Left ventricle myocardium inferior (tissue), 1 donor: ENCODE measurements at regions not wholly inside any gene's neighbourhood (a gene's known extent, or its start where the extent isn't known, plus 50 kb on each side); places are given as distances from the start of the nearest gene placed in this dataset.

Experiments used
- DNase-seq: peaks from one replicate; pipeline ENCODE4 v3.0.0-alpha.2; 2020
- H3K27ac ChIP-seq: fragments of 200-600 bp; replicated peaks from 2 replicates; pipeline ENCODE4 v1.8.0; 2021
- H3K27me3 ChIP-seq: fragments of 200-600 bp; 2 replicates; pipeline ENCODE4 v1.8.0; 2021; ENCODE audit warnings: low read depth
- H3K36me3 ChIP-seq: fragments of 200-600 bp; 2 replicates; pipeline ENCODE4 v1.8.0; 2021
- H3K4me1 ChIP-seq: fragments of 200-600 bp; 2 replicates; pipeline ENCODE4 v1.8.0; 2021
- H3K4me3 ChIP-seq: fragments of 200-600 bp; 2 replicates; pipeline ENCODE4 v1.8.0; 2021; ENCODE audit warnings: mild to moderate bottlenecking, moderate library complexity
- H3K9me3 ChIP-seq: fragments of 200-600 bp; replicated peaks from 2 replicates; pipeline ENCODE4 v1.8.0; 2021
- CTCF ChIP-seq: fragments of 200-600 bp; IDR thresholded peaks from 2 replicates; pipeline ENCODE4 v1.8.0; 2021; ENCODE audit warnings: antibody characterized with exemption, mild to moderate bottlenecking, borderline replicate concordance
- intact Hi-C: fragments of 100-400 bp; cut with micrococcal nuclease; formaldehyde crosslinking; loops from one replicate; pipeline ENCODE4 v1.11.0; 2022
- donor health status: DM: no; HTN: yes; CAD: no; lungs with severe emphysema.

- Histone ChIP-seq H3K4me3 (no peak overlapping the region), H3K36me3 (no peaks in the 10 kb centered on the region), H3K27me3 (no peaks in the 10 kb centered on the region), H3K27ac (no peak overlapping the region), H3K4me1 (no peaks in the 10 kb centered on the region), H3K9me3 (no peaks in the 10 kb centered on the region)
- DNase-seq = no peak
- TF ChIP-seq CTCF = no peak
- intact Hi-C loops = no loop called here
Observed at GRCh38 chr3:171953301-171954022, 85.9 kb upstream of the FNDC3B start.

GRCh38 chr3:171954690-171955383, 84.5 kb upstream of the FNDC3B start:
- no peak for TF ChIP-seq CTCF
- H3K36me3 ChIP-seq = no peaks in the 10 kb centered on the region
- no peaks in the 10 kb centered on the region for H3K4me1 ChIP-seq
- H3K27ac ChIP-seq = no peak overlapping the region
- H3K9me3 ChIP-seq = no peaks in the 10 kb centered on the region
- intact Hi-C loops = no loop called here
- DNase-seq = no peak
- H3K4me3 ChIP-seq = no peak overlapping the region
- H3K27me3 ChIP-seq = no peaks in the 10 kb centered on the region

- no peak overlapping the region for H3K27ac ChIP-seq
- no peaks in the 10 kb centered on the region for H3K27me3 ChIP-seq
- no peak for DNase-seq
- TF ChIP-seq CTCF = no peak
- intact Hi-C loops = no loop called here
- H3K4me1 ChIP-seq = no peaks in the 10 kb centered on the region
- no peaks in the 10 kb centered on the region for H3K9me3 ChIP-seq
- no peak overlapping the region for H3K4me3 ChIP-seq
- H3K36me3 ChIP-seq = no peaks in the 10 kb centered on the region
Observed at GRCh38 chr3:171955598-171955997, 83.8 kb upstream of the FNDC3B start.

- Histone ChIP-seq H3K4me1 (no peaks in the 10 kb centered on the region), H3K36me3 (no peaks in the 10 kb centered on the region), H3K9me3 (no peaks in the 10 kb centered on the region), H3K27me3 (no peaks in the 10 kb centered on the region), H3K27ac (no peak overlapping the region), H3K4me3 (no peak overlapping the region)
- intact Hi-C loops = no loop called here
- TF ChIP-seq CTCF = no peak
- no peak for DNase-seq
Observed at GRCh38 chr3:171956181-171956683, 83.1 kb upstream of the FNDC3B start.

GRCh38 chr3:171956705-171957104, 82.7 kb upstream of the FNDC3B start:
- no peak for DNase-seq
- Histone ChIP-seq H3K27ac (no peak overlapping the region), H3K36me3 (no peaks in the 10 kb centered on the region), H3K4me1 (no peaks in the 10 kb centered on the region), H3K4me3 (no peak overlapping the region), H3K9me3 (no peaks in the 10 kb centered on the region), H3K27me3 (no peaks in the 10 kb centered on the region)
- no peak for TF ChIP-seq CTCF
- intact Hi-C loops = no loop called here
